NCI-H1048 (cell line): ENCODE measurements at regions not wholly inside any gene's neighbourhood (a gene's known extent, or its start where the extent isn't known, plus 50 kb on each side); places are given as distances from the start of the nearest gene placed in this dataset.

Source experiments
- DNase-seq: peaks from one replicate; lab custom pipeline; 2025; lab: John Stamatoyannopoulos, UW

DNA sequence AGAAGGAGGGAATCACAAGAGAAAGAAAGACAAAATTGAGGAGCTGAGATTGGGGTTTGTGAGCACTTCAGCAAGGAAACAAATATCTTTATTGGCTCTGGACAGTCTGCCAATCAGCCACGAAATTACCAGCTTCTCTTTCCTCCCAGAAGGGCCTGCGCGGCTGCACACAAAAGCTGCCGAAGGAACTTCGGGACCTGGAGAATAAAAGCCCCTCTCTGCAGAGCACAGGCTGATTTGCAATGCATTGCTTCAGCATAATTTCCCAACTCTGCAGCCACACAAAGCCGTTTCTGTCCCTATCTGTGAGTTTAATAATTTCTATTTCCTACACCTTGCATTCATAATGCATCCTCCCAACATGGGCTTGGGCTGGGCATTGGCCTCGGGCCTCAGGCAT is 522.6 kb downstream of the BUD13 start:
- DNase-seq = no peak

DNA sequence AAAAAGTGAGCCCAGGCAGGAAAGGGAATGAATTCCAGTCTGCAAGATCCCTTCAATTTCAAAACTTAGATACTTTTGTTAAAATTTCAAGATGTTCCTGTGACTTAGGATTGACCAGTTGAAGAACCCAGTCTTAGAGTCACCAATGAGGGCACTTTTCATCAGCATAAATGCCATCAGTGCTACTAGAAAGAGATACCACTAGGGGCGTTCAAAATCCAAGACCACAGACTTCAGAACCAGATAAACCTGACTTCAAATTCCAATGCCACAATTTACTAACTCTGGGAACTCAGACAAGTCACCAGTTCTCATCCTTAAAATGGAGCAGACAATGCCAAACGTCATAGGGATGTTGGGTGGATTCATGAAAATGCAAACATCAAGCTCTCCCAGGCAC is 523.2 kb downstream of the BUD13 start:
- no peak for DNase-seq

DNA sequence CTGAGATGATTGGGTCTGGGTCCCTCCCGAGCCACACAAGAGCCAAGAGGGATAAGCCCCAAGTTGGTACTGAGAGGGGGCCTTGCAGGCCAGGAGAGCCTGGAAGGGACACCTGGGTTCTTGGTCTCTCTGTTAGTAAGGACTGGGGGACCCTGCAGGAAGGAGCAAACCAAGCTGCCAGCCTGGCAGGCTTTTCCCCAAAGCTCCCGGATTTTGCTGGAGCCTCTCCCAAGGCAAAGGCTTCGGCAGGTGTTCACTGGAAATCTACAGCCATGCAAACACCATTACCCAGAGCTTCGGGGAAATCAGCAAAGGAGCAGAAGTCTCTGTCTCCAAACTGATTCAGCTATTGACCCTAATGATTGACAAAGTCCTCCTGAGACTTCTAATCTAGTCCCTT is 527.9 kb downstream of the BUD13 start:
- DNase-seq = no peak

DNA sequence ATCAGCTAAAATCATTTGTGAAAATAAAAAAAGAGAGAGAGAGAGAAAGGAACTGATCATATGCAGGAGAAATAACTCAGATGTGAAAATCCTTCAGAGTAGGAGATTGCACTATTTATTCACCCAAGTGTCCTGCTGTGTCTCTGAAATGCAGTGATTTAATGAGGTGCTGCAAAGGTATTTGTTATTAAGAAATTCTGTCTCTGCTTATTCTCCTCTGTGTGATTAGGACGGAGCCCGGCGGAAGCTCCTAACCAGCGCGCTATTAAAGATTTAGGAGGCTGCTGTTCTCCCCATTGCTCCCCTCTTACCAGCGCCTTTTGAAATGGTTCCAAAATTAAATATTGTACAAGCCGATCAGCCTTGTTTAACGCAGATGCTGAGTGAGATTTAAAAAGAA is 528.3 kb downstream of the BUD13 start:
- DNase-seq = no peak

DNA sequence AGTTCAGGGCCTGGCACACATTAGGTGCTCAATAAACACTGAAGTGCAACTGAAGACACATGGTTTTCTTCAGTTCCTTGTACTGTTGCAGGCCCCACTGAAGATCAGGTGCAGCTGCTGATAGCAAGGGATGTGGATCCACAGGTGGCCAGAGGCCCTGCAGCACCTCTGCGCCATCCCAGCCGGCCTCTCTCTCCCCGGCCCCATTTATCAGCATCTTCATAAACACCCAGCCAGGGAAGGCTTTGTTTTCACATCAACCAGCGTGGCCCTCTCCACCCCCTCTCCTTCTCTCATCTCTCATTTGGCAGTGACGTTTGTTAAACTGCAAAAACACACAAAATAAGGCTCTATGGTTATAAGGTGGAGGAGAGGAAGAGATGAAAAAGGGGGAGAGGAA is 528.8 kb downstream of the BUD13 start:
- no peak for DNase-seq

DNA sequence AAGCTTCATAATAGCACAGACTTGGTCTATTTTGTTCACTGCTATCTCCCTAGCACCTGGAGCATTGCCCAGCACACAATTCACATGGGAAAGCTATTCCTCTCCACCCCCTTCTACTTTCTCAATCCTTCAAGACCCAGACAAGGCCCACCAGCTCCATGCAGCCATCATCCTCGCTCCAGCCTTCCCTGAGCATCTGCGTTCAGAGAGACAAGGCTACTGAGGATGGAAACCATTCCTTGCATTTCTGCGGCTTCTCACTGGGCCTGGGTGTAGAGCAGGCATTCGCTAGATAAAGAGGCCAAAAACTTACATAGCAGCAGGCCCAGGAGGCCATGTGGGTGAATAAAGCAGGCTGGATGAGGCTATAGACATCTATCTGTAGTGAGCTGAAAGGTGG is 530.8 kb downstream of the BUD13 start:
- no peak for DNase-seq

DNA sequence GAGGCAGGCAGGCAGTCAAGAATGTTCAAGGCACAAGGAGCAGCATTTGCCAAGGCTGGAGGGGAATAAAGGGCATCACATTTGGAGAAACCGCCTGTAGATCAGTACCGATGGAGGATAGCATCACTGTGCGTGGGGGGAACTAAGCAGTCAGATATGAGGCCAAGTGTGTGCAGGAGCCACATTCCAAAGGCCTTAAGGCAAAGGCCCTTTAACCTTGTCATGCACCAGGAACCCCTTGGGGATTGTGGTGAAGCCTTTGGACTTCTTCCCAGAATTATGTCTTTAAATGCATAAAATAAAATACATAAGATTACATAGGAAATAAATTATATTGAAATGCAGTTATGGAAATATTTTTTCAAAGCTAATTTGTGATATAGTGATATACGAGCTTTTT is 532.1 kb downstream of the BUD13 start:
- no peak for DNase-seq

DNA sequence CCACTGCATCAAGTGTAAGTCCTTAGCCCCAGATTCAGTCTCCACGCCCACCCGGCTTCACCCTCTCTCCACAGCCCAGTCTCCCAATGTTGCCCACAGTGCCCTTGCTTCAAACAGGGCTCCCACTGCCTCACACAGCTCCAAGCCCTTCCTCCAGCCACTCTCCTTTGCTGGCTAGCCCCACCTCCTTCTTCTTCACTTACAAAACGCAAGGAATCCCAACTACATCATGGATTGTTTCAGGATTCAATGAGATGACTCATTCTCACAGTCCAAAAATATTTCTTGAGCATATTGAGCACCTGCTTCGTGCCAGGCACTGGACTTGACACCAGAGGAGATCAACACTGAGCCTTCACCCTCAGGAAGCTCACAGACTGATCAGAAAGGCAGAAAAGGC is 533.5 kb downstream of the BUD13 start:
- no peak for DNase-seq

DNA sequence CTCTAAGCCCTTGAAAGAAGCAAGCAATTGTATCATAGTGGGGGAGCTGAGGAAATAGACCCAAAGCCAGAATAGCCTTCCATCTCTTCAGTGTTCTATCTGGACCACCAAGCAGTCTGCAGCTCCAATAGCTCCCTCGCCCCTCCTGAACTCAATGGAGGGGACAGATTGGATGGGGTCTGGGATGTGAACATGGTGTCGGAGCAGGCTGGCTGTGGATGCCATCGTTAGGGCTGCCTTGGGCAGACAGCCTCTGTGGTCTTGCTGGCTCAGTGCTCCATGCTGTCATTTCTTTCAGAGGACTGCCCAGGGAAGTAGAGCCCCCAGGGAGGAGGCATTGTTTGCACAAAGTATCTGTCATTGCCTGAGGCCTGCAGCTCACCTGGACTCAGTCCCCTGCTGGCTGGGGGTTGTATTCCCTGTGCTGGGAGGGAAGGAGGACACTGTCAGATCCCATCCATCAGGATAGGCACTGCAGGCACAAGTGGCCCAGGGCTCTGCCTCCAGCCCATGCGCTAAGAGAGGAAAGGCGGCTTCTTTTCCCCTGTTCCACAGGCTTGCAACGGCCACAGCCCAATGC is 537.7 kb downstream of the BUD13 start:
- no peak for DNase-seq

DNA sequence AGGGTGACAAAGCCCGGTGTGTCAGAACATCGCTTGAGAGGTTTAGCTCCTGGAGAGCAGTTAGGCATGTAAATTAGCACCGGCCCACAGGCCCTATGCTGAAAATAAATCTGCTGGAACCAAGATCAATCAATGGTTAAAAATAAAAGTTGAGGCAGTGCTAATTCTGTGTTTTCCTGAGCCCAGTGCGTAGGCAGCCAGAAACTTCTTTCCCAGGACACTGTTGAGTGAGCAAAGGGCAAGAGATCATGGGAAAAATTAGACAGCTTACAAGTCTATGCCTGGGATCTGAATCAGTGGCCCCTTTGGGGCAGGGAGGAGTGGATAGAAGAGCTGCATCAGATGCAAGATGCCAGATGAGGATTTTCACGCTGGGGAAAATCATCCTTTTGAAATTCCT is 539.2 kb downstream of the BUD13 start:
- no peak for DNase-seq

DNA sequence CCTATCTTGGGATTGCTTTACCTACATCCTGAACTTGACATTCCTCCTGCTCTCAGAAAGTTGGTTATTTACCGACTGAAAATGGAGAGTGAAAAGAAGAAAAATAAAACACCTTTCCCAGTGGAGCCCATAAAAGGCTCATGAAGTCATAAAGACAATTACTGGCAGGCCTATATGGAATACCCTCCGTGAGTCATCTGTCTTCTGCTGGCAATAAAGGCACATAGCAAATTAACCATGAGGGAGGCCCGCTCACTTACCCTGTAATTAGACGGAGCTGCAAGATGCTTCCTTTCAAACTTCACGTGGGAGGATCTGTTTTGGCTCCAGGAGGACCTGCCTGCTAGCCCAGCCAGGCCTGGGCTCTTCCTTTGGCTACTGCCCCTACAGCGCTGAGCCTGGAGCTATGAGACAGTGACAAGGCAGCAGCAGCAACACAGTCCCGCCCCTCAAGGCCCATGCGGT is 540.4 kb downstream of the BUD13 start:
- no peak for DNase-seq

DNA sequence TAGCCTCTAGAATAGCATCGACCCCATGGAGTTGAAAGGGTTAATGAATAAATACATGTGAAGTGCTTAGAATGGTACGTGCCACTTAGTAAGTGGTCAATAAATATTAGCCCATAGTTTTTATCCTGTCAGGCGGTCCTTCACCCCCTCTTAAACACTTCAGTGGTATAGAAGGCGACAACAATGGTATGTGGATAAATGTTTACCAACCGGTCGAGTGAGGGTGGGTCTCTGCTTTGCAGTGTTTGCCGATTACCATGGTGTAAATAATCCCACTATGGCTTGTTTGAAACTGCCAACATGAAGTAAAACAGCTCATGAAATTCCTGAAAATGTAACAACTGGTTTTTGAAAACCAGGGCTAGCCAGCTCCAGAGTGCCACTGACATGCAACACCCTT is 541.2 kb downstream of the BUD13 start:
- no peak for DNase-seq

DNA sequence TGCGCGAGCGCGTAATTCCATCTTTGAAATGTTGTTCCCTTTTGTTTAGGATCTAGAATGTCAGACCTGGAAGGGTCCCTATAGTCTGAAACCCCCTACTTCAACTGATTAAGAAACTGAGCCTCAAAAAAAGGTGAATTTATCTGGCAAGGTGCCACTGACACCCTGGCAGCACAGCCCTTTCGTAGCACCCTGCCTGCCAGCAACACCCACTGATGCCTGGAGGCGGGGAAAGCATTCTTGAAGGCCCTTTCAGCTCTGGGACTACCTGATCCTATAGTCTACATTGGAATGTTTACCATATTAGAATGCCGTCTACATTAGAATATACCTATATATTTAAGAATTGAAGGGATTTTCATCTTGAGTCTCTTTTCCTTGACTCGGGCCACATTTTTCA is 542.3 kb downstream of the BUD13 start:
- DNase-seq = no peak

DNA sequence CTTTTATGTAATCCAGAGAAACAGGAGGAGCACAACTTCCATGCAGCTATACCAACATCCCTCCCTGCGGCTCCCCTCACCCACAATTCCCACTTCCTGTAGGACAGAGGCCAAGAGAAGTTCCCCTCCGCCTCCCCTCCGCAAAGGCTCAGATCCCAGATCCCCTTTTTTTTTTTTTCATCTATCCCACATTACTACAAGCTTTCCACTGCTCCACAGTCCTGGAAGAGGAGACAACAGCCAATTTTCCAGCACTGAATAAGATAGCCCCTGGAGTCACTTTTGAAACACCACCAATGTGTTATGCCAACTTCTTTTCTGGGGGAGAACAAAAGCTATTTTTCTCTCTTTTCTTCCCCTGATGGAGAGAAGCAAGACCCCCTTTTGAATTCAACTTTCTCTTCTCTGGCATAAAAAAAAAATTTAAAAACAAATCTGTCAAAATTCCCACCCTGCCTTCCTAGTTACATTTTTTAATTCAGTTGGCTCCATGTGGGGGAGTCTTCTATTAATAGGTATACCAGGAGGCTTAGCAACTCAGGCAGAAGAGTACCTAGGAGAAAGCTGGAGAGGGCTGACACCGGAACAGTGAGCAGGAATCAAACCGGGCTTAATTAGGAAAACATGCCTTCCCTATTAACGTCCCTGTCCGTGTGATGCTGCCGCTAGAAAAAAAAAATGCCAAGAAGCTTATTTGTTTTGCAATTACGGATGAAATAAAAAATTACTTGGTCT is 543.4 kb downstream of the BUD13 start:
- no peak for DNase-seq

DNA sequence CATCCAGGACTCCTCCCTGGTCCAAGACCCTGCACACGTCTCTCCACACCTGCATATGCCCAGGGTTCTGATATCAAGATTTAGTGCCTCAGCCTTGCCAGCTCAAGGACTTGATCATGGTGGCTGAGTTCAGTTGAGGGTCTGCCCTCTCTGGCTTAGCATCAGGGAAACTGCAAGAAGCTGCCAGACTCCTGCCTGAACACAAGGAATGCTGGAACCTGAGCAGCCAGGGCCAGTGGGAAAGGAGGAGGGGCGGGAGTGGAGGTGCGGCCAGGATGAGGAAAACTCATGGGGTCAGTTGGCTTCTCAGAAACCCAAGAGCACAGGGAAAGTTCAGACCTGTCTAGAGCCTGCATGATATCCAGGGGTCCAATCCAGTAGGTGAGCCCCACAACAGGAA is 546.1 kb downstream of the BUD13 start:
- DNase-seq = no peak

DNA sequence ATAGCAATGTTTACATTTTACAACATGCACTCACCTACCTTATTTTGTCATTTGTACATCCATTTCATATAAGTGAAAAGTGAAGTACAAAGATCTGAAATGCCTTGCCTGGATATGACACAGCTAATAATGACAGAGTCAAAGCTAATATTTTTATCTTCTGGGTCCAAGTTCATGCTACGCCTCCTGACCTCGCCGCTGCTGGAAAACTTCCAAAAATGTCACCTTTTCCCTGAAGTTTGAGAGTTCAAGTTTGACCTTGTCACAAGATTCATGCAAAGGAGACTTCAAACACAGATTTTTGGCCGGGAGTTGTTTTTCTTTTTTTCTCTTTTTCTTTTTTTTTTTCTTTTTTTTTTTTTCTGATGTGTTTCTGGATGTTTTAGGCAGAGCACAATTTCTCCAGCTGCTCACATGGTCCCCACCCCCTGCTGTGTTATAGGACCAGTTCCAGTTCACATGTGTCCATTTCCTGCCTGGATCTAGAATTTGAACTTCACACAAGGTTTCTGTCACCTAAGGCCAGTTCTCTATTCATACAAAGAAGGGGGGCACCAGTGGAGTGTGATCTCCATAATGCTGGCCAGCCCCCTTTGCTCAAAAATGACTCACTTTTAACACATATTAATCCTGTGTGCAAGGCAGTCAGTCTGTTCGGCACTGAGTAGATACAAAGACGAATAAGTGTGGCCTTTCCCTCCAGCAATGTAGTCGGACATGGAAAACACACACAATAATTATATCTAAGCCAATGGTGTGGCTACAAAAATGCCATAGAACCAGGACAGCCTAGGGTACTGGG is 546.8 kb downstream of the BUD13 start:
- no peak for DNase-seq

DNA sequence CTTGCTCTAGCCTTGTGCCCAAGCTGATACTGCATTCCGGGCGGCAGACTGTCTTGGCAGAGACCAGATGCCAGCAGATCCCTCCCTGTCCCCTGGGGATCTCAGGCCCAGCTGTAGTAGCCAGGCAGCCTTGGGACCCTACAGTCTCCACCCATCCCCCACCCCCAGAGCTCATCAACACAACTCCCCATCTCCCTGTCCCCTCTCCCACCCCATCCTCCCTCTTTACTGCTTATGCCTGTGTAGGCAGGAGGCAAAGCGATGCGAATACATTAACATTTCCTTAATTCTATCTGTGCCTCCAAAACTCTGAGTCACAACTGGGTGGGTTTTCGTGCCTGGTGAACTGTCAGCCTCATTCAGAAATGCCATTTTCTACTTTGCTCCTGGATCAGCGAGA is 547.6 kb downstream of the BUD13 start:
- DNase-seq = no peak

DNA sequence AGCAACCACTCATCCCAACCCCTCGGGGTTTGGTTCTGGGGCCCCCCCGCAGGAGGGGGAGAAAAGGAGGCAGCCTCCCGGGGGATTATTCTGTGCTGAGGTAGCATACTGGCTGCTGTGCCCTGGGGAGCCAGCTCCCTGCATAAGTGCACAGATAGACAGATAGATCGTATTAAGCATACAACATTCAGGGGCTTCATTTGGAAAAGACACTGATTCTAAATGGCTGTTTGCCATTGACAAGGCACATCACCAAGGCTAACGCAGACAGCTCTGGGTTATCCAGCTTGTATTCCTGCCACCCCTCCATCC is 547.9 kb downstream of the BUD13 start:
- no peak for DNase-seq

DNA sequence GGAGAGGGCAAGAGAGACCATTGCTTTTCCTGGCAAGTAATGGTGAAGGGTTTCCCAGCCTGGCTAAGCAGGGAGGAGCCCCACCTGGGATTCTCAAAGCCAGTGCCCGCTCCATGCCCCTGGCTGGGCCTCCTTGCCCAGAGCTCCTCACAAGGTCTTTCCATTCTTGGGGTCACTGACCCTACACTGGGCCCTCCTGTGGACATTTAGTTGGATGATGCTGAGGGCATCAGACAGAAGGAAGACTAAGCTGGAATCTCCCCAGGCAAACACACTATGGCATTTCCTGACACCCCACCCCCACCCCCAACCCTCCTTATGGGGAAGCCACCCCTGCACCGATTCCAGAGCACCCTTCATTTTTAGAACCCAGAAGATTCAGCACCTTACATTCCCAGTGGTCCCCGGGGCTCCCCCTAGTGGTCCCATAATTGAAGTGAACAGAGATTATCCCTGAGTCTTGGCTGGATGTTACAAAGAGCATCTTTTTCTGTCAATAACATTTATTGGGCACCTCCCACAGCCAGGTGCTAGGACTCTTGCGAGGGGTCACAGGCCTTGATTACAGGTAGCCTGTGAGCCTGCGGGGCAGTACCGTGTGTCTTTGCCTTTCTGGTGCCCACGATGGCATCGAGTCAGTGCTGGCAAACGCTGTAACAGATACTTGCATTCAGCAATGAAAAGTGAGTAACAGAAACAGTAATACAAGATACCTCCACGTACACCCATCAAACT is 548.5 kb downstream of the BUD13 start:
- no peak for DNase-seq

DNA sequence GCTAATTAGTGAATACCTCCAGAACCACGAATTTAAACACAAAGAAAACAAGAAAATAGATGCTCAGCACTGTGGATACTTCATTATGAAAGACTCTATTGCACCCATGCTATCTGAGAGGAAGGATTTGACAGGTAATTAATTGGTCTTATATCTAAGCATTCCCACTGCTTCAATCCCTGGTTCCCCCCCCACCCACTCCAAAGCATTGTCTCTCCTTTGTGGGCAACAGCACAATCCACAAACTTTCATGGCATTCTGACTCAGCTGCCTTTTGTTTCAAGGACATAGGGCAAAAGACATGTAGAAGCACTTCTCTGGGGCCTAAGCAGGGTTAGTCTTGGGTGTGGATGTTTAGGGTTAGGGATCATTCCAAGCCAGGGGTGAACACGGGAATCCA is 551.4 kb downstream of the BUD13 start:
- no peak for DNase-seq

DNA sequence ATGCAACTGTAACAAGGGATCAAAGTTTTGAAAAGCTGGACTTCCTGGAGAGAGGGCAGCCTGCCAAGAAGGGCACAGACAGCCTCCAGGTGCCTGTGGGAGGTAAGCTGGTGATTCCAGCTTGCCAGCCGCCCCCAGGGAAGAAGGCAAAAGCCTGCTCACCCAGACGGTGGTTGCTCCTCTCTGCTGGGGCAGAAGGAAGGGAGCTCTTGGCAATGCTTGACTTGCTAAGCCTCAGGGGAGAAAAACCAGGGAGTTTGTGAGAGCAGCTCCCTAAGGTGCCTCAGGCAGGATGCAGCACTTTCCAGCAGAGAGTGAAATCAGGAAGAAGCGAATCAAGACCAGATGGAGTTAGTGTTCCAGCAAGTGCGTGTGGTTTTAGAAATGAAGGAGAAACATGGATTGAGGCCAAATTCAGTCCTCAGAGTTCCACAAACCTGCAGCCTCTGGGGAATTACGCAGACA is 553.6 kb downstream of the BUD13 start:
- no peak for DNase-seq

DNA sequence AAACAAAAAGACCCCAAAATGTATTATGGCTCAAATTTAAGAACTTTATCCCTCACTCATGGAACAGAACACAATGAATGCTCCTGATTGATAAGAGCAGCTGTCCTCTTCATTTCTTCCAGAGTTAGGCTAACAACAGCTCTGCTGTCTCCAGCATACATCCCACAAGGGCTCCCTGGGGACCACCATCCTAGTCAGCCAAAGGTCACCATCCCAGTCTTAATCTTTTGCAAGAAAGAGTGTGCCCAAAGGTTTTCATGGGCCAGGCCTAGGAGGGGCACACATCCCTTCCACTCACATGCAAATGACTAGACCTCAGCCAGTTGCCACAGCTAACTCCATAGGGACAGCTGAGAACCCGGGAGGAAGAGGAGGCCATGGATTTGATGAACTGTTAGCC is 555.3 kb downstream of the BUD13 start:
- DNase-seq = no peak

DNA sequence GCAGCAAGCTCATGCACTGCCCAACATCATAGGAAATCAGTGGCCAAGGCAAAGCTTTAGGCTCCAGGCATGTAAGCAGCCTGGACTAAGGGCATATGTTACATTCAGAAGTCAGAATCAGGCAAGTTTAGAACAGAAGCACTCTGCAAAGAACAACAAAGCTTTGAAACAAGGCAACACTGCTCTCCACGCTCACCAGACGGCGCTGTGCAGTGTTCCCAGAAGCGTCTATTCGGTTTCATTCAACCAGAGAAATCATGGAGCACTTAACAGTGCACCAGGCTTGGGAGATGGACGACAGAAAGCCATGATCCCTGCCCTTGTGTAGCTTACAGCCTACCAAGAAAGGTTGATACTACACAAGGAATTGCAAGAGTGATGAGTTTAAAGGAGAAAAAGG is 555.8 kb downstream of the BUD13 start:
- no peak for DNase-seq
